Coronary artery (tissue), 2 donors: ENCODE measurements at regions not wholly inside any gene's neighbourhood (a gene's known extent, or its start where the extent isn't known, plus 50 kb on each side); places are given as distances from the start of the nearest gene placed in this dataset.

Experiments used
- DNase-seq: peaks from one replicate; pipeline ENCODE4 v3.0.0-alpha.2; 2017; ENCODE audit warnings: low spot score
- H3K27ac ChIP-seq, 2 donors: fragments of 200-600 bp; sonication (generic); one replicate each; pipeline ENCODE4 v1.5.1; 2016 to 2019
- H3K4me3 ChIP-seq: fragments of 200-600 bp; sonication (generic); 2 replicates; pipeline ENCODE4 v1.5.1; 2016; ENCODE audit warnings: mild to moderate bottlenecking, moderate library complexity
- CTCF ChIP-seq: fragments of 200-600 bp; sonication (generic); IDR thresholded peaks from one replicate; pipeline ENCODE4 v1.5.1; 2019; ENCODE audit warnings: antibody characterized with exemption

GRCh38 chr5:6961837-6962635 is 248.8 kb downstream of the TENT4A start:
- no peak overlapping the region for H3K27ac ChIP-seq
- no peak overlapping the region for H3K4me3 ChIP-seq
- TF ChIP-seq CTCF: no peak
- no peak for DNase-seq

- TF ChIP-seq CTCF: no peak
- H3K4me3 ChIP-seq: no peak overlapping the region
- DNase-seq: no peak
- H3K27ac ChIP-seq: no peak overlapping the region
Observed at GRCh38 chr5:6976971-6977370, 263.7 kb downstream of the TENT4A start.

GRCh38 chr5:6979061-6979460 is 265.8 kb downstream of the TENT4A start:
- Histone ChIP-seq H3K4me3 (no peak overlapping the region), H3K27ac (no peak overlapping the region)
- TF ChIP-seq CTCF: no peak
- no peak for DNase-seq

DNA sequence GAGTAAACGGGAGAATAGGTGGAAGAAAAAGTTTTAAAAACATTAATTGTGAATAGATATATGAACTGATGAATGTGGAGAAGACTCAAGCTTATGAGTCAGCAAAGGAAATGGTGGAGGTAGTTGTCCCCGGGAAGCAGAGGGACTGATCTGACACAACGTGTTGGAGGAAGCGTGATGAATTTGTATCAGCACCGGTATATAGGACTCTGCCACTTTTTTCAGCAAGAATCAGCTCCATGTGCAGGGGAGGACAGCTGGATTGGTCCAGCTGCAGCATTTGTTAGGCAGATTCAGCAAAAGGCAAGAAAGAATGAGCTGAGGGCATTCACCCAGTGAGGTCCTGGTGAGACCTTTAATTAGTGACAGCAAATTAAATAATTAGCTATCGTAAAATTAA is 276.0 kb downstream of the TENT4A start:
- no peak for DNase-seq
- no peak for TF ChIP-seq CTCF
- Histone ChIP-seq H3K4me3 (no peak overlapping the region), H3K27ac (no peak overlapping the region)

GRCh38 chr5:6994097-6994496 is 280.9 kb downstream of the TENT4A start:
- H3K27ac ChIP-seq: no peak overlapping the region
- DNase-seq: no peak
- TF ChIP-seq CTCF: no peak
- H3K4me3 ChIP-seq: no peak overlapping the region

- TF ChIP-seq CTCF: no peak
- DNase-seq: no peak
- Histone ChIP-seq H3K27ac (no peak overlapping the region), H3K4me3 (no peak overlapping the region)
Observed at GRCh38 chr5:6995115-6995514, 281.9 kb downstream of the TENT4A start.

DNA sequence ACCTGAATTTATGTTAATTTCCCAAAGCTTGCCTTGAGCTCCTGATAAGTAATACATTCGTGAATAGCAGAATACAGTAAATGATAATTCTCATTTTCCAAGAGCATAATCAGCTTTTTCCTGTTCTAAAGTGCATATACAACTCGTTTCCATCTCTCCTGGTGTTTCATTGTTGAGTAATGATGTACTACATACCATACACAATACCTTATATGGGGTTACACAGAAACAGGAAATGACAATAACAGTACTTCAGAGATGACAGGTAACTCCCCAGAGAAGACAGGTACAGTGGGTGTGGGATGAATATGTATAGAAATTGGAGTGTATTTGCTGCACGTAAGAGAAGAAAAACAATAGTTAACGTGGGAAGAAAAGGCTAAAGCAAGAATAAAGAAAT is 287.1 kb downstream of the TENT4A start:
- H3K4me3 ChIP-seq: no peak overlapping the region
- H3K27ac ChIP-seq: no peak overlapping the region
- TF ChIP-seq CTCF: no peak
- no peak for DNase-seq
